Caco-2 (cell line): ENCODE measurements at regions not wholly inside any gene's neighbourhood (a gene's known extent, or its start where the extent isn't known, plus 50 kb on each side); places are given as distances from the start of the nearest gene placed in this dataset.

ENCODE experiments used
- BruUV-seq: library from RNA; stranded (reverse); fragments of 400-500 nt; replicated peaks from 2 replicates; lab custom pipeline; 2021; lab: Mats Ljungman, UMichigan
- CTCF ChIA-PET: fragments of 300-600 bp; sonication (Branson Sonifier 250); formaldehyde crosslinking; loops from one replicate; lab custom pipeline; 2022; ENCODE audit warnings: antibody characterized with exemption; lab: Charles Lee
- POLR2A ChIA-PET: fragments of 300-600 bp; sonication (Branson Sonifier 250); formaldehyde crosslinking; loops from one replicate; lab custom pipeline; 2022; ENCODE audit warnings: antibody characterized with exemption; lab: Charles Lee
- DNase-seq, 2 experiments: peaks; one replicate each; pipeline versions ENCODE4 v3.0.0 to v3.0.0-alpha.2; 2020 to 2022
- H3K27me3 ChIP-seq: replicated peaks from 2 replicates; pipeline ENCODE4 v1.6.0; 2011; ENCODE audit warnings: low read length; ENCODE audit not compliant: control insufficient read depth, insufficient read depth
- H3K36me3 ChIP-seq: 2 replicates; pipeline ENCODE4 v1.5.1; 2011; ENCODE audit warnings: low read length; ENCODE audit not compliant: control insufficient read depth, insufficient read depth
- H3K4me1 ChIP-seq: fragments of 250-450 bp; sonication (Bioruptor Pico); 2 replicates; pipeline ENCODE4 v1.5.1; 2020; ENCODE audit warnings: mild to moderate bottlenecking
- H3K4me3 ChIP-seq: 2 replicates; pipeline ENCODE4 v1.5.1; 2011; ENCODE audit warnings: low read depth, mild to moderate bottlenecking, control low read depth, low read length
- H3K9me3 ChIP-seq: fragments of 250-450 bp; sonication (Bioruptor Pico); 2 replicates; pipeline ENCODE4 v1.5.1; 2020; ENCODE audit warnings: mild to moderate bottlenecking, moderate library complexity
- H3K27ac Mint-ChIP-seq: one replicate; pipeline ENCODE4 v1.8.0; 2022; ENCODE audit warnings: mixed read lengths; ENCODE audit not compliant: unreplicated experiment
- H3K27me3 Mint-ChIP-seq: one replicate; pipeline ENCODE4 v1.8.0; 2022; ENCODE audit warnings: mixed read lengths; ENCODE audit not compliant: insufficient read depth, unreplicated experiment
- H3K36me3 Mint-ChIP-seq: one replicate; pipeline ENCODE4 v1.8.0; 2022; ENCODE audit warnings: mild to moderate bottlenecking, mixed read lengths; ENCODE audit not compliant: insufficient read depth, unreplicated experiment
- H3K4me1 Mint-ChIP-seq: one replicate; pipeline ENCODE4 v1.8.0; 2022; ENCODE audit warnings: low read depth, mixed read lengths; ENCODE audit not compliant: unreplicated experiment
- H3K4me3 Mint-ChIP-seq: one replicate; pipeline ENCODE4 v1.8.0; 2022; ENCODE audit warnings: mild to moderate bottlenecking, moderate library complexity, mixed read lengths; ENCODE audit not compliant: unreplicated experiment
- H3K9me3 Mint-ChIP-seq: one replicate; pipeline ENCODE4 v1.8.0; 2022; ENCODE audit warnings: mixed read lengths; ENCODE audit not compliant: unreplicated experiment
- CTCF ChIP-seq, 2 experiments: fragments of 200-600 bp in 1 of 2; IDR thresholded peaks; 1 replicate in 1 of 2; 2 replicates in 1 of 2; pipeline versions ENCODE4 v1.5.1 to v1.8.0; 2011 to 2022; ENCODE audit warnings: antibody characterized with exemption in 1 of 2, control low read depth in 1 of 2, inconsistent platforms in 1 of 2, low read depth in 1 of 2, low read length in 1 of 2, mild to moderate bottlenecking in 1 of 2, moderate library complexity in 1 of 2; ENCODE audit not compliant: insufficient read depth in 1 of 2, severe bottlenecking in 1 of 2, unreplicated experiment in 1 of 2
- intact Hi-C: fragments of 100-400 bp; cut with micrococcal nuclease; formaldehyde crosslinking; loops from one replicate; pipeline ENCODE4 v1.10.0; 2022; ENCODE audit not compliant: unreplicated experiment

- Histone ChIP-seq H3K9me3 (no peaks in the 10 kb centered on the region), H3K4me3 (no peak overlapping the region), H3K27me3 (no peaks in the 10 kb centered on the region), H3K36me3 (no peaks in the 10 kb centered on the region), H3K4me1 (peaks cover 25% of the 10 kb centered on the region)
- H3K4me3 Mint-ChIP-seq: no peak overlapping the region
- H3K36me3 Mint-ChIP-seq: no peaks in the 10 kb centered on the region
- H3K4me1 Mint-ChIP-seq: peaks cover 17% of the 10 kb centered on the region
- no peak for DNase-seq
- POLR2A ChIA-PET: no interaction called here
- BruUV-seq: no TSS peak
- H3K9me3 Mint-ChIP-seq: no peaks in the 10 kb centered on the region
- no peaks in the 10 kb centered on the region for H3K27me3 Mint-ChIP-seq
- CTCF ChIA-PET: no interaction called here
- no peak overlapping the region for H3K27ac Mint-ChIP-seq
- no peak for TF ChIP-seq CTCF (IDR thresholded peaks at IDR 0.05; ENCODE audit: insufficient read depth in 1 of 2, low read depth in 1 of 2, low read length in 1 of 2, severe bottlenecking in 1 of 2, unreplicated experiment in 1 of 2)
- intact Hi-C loops: no loop called here
Observed at GRCh38 chr11:15886866-15887265, 469.5 kb downstream of the SOX6 start.

DNA sequence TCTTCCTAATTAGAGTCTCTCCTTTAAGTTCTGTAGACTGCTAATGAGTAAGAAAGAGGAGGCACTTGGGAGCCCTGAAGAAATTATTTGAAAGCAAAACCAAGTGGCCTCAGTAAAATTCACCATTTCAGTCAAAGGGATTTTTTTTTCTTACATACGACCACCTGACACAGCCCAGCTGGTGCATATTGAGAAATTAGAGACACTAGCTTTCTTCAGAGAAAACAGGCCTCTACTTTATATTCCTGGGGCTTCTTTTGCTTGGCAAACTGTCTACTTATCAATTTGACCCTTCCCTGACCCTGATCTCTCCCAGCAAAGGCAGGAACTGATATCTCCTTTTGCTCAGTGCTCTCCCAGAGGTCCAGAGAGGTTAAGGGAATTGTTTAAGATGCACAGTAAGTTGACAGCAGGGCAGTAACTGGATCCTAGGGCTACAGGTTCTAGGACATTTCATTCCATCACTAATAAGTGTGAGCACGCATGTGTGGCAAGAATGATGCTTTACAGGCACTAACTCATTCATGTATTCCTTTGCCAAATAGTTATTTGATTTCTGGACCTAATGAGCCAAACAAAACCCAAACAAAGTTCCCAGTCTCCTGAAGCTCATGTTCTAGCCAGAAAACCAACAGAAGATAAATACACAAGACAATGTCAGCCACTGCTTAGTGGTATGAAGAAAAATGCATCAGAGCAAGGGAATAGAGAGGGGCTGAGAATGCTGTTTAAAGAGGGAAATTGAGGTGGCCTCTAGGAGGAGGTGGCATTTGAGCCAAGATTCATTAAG lies 467.6 kb downstream of the SOX6 start:
- H3K4me3 ChIP-seq: no peak overlapping the region
- no peaks in the 10 kb centered on the region for H3K9me3 ChIP-seq
- intact Hi-C loops: no loop called here
- H3K36me3 Mint-ChIP-seq: no peaks in the 10 kb centered on the region
- CTCF ChIA-PET: no interaction called here
- H3K4me3 Mint-ChIP-seq: no peak overlapping the region
- peaks cover 32% of the 10 kb centered on the region for H3K4me1 Mint-ChIP-seq
- DNase-seq: no peak
- H3K27me3 Mint-ChIP-seq: no peaks in the 10 kb centered on the region
- no peak overlapping the region for H3K27ac Mint-ChIP-seq
- peaks cover 32% of the 10 kb centered on the region for H3K4me1 ChIP-seq
- H3K36me3 ChIP-seq: no peaks in the 10 kb centered on the region
- TF ChIP-seq CTCF (IDR thresholded peaks at IDR 0.05; ENCODE audit: insufficient read depth in 1 of 2, low read depth in 1 of 2, low read length in 1 of 2, severe bottlenecking in 1 of 2, unreplicated experiment in 1 of 2): no peak
- H3K9me3 Mint-ChIP-seq: no peaks in the 10 kb centered on the region
- POLR2A ChIA-PET: no interaction called here
- H3K27me3 ChIP-seq: no peaks in the 10 kb centered on the region
- no TSS peak for BruUV-seq

DNA sequence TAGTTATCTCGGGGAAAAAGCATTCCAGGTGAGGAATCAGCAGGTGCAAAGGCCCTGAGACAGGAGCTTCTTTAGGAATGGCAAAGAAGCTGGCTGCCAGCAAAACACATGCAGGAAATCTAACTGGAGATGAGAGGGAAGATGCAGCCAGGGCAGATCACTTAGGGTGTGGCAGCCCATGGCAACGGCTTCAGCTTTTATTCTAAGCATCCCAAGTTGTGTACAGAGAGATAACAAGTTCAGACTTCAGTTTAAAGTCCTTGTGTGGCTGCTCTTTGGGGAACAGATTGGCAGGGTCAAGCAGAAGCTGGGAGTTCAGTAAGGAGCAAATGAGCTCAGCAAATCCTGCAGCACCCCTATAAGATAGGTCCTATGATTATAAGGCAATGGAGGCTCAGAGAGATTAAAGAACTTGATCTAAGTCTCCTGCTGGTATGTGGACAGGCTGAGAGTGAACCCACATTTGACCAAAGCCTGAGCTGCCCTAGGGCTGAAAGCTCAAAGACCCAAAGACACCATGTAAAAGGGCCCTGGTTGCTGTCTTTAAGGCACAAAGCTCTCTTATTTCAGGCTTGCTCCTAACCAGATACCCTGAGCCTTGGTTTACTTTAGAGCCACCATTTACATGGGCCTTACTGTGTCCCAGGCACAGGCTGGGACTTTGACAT lies 466.8 kb downstream of the SOX6 start:
- Histone ChIP-seq H3K4me1 (peaks cover 32% of the 10 kb centered on the region), H3K36me3 (no peaks in the 10 kb centered on the region), H3K4me3 (no peak overlapping the region), H3K9me3 (no peaks in the 10 kb centered on the region), H3K27me3 (no peaks in the 10 kb centered on the region)
- Mint-ChIP-seq H3K4me1 (peaks cover 32% of the 10 kb centered on the region), H3K36me3 (no peaks in the 10 kb centered on the region), H3K27me3 (no peaks in the 10 kb centered on the region), H3K9me3 (no peaks in the 10 kb centered on the region), H3K4me3 (no peak overlapping the region), H3K27ac (no peak overlapping the region)
- TF ChIP-seq CTCF (IDR thresholded peaks at IDR 0.05; ENCODE audit: insufficient read depth in 1 of 2, low read depth in 1 of 2, low read length in 1 of 2, severe bottlenecking in 1 of 2, unreplicated experiment in 1 of 2): no peak
- intact Hi-C loops: no loop called here
- POLR2A ChIA-PET: no interaction called here
- no TSS peak for BruUV-seq
- DNase-seq: no peak
- CTCF ChIA-PET: no interaction called here
